H1 (cell line): ENCODE measurements at regions not wholly inside any gene's neighbourhood (a gene's known extent, or its start where the extent isn't known, plus 50 kb on each side); places are given as distances from the start of the nearest gene placed in this dataset.

Experiments used
- CTCF ChIA-PET: fragments of 300-600 bp; sonication (Branson Sonifier 250); formaldehyde crosslinking; loops from one replicate; lab custom pipeline; 2021; ENCODE audit not compliant: partially characterized antibody; lab: Charles Lee
- POLR2A ChIA-PET: fragments of 300-600 bp; sonication (Branson Sonifier 250); formaldehyde crosslinking; loops from one replicate; lab custom pipeline; 2021; ENCODE audit warnings: inconsistent platforms; ENCODE audit not compliant: partially characterized antibody; lab: Charles Lee
- DNase-seq, 2 experiments: peaks; one replicate each; pipeline versions ENCODE4 v3.0.0 to v3.0.0-alpha.2; 2010 to 2022; ENCODE audit warnings: low spot score in 2 of 2, low read depth in 1 of 2, mixed read lengths in 1 of 2
- FAIRE-seq: peaks from 2 replicates; lab custom pipeline; 2011; peaks lifted over from hg19 to GRCh38; lab: Jason Lieb, UNC
- H2AFZ ChIP-seq: 2 replicates; pipeline ENCODE4 v1.8.1; 2012; ENCODE audit warnings: low read length, inconsistent platforms
- H2AK5ac ChIP-seq: 2 replicates; pipeline ENCODE4 v1.6.1; 2013; ENCODE audit warnings: low read depth, low read length
- H2BK120ac ChIP-seq: replicated peaks from 2 replicates; pipeline ENCODE3; 2013; ENCODE audit warnings: low read depth, low read length, inconsistent platforms
- H2BK12ac ChIP-seq: 2 replicates; pipeline ENCODE4 v1.6.1; 2013; ENCODE audit warnings: low read depth, low read length
- H2BK15ac ChIP-seq: 2 replicates; pipeline ENCODE4 v1.6.1; 2013; ENCODE audit warnings: low read length
- H2BK20ac ChIP-seq: 2 replicates; pipeline ENCODE4 v1.6.1; 2013; ENCODE audit warnings: low read length
- H2BK5ac ChIP-seq: 2 replicates; pipeline ENCODE4 v1.6.1; 2013; ENCODE audit warnings: low read depth, low read length
- H3K14ac ChIP-seq: 2 replicates; pipeline ENCODE4 v1.6.1; 2013; ENCODE audit warnings: inconsistent platforms; ENCODE audit not compliant: insufficient read length
- H3K18ac ChIP-seq: 2 replicates; pipeline ENCODE4 v1.6.1; 2013; ENCODE audit warnings: low read length; ENCODE audit errors: extremely low read depth
- H3K23ac ChIP-seq: 2 replicates; pipeline ENCODE4 v1.6.1; 2013; ENCODE audit warnings: inconsistent platforms; ENCODE audit not compliant: insufficient read length
- H3K23me2 ChIP-seq: 2 replicates; pipeline ENCODE4 v1.6.1; 2013; ENCODE audit warnings: low read depth, low read length
- H3K27ac ChIP-seq: 2 replicates; pipeline ENCODE4 v1.6.1; 2011; ENCODE audit warnings: low read depth, low read length, inconsistent platforms
- H3K27me3 ChIP-seq, 4 experiments: replicated peaks in 1 of 4; 1 replicate in 1 of 4; 2 replicates in 3 of 4; pipeline versions ENCODE4 v1.6.1 to v1.8.1; 2011 to 2013; ENCODE audit warnings: low read length in 3 of 4, mild to moderate bottlenecking in 3 of 4, inconsistent platforms in 2 of 4, mixed read lengths in 2 of 4, moderate library complexity in 1 of 4; ENCODE audit not compliant: control insufficient read depth in 3 of 4, insufficient read depth in 3 of 4; ENCODE audit errors: extremely low read depth in 1 of 4
- H3K36me3 ChIP-seq, 4 experiments: 2 replicates each; pipeline versions ENCODE4 v1.6.1 to v1.8.1; 2011 to 2013; ENCODE audit warnings: mild to moderate bottlenecking in 4 of 4, low read length in 3 of 4, moderate library complexity in 2 of 4, control low read depth in 1 of 4, inconsistent platforms in 1 of 4; ENCODE audit not compliant: insufficient read depth in 4 of 4, control insufficient read depth in 2 of 4
- H3K4ac ChIP-seq: replicated peaks from 2 replicates; pipeline ENCODE3; 2013; ENCODE audit warnings: low read length, low read depth, mixed read lengths, inconsistent platforms; ENCODE audit not compliant: insufficient read length
- H3K4me1 ChIP-seq, 4 experiments: replicated peaks in 1 of 4; 1 replicate in 1 of 4; 2 replicates in 3 of 4; pipeline versions ENCODE4 v1.6.1 to v1.8.1; 2011 to 2013; ENCODE audit warnings: low read length in 3 of 4, inconsistent platforms in 2 of 4, mixed read lengths in 1 of 4; ENCODE audit not compliant: insufficient read depth in 4 of 4, control insufficient read depth in 3 of 4
- H3K4me2 ChIP-seq, 2 experiments: 2 replicates each; pipeline versions ENCODE4 v1.6.1 to v1.8.1; 2011 to 2013; ENCODE audit warnings: low read depth in 2 of 2, low read length in 2 of 2, control low read depth in 1 of 2, inconsistent platforms in 1 of 2, mild to moderate bottlenecking in 1 of 2; ENCODE audit not compliant: insufficient read depth in 1 of 2
- H3K4me3 ChIP-seq, 4 experiments: fragments of 200-600, 300-600 bp in 1 of 4; sonication (generic), shearing (Covaris generic), sonication (Bioruptor Twin) in 1 of 4; 2 replicates each; pipeline versions ENCODE4 v1.5.1 to v1.8.1; 2011 to 2016; ENCODE audit warnings: low read length in 4 of 4, low read depth in 3 of 4, control low read depth in 2 of 4, inconsistent platforms in 2 of 4, mild to moderate bottlenecking in 2 of 4, mixed read lengths in 1 of 4, moderate library complexity in 1 of 4; ENCODE audit not compliant: insufficient read depth in 2 of 4; ENCODE audit errors: extremely low read depth in 1 of 4
- H3K56ac ChIP-seq: replicated peaks from 2 replicates; pipeline ENCODE3; 2013; ENCODE audit warnings: low read depth, mild to moderate bottlenecking, mixed read lengths, low read length, inconsistent platforms; ENCODE audit not compliant: insufficient read length
- H3K79me1 ChIP-seq: 2 replicates; pipeline ENCODE4 v1.6.1; 2013; ENCODE audit warnings: low read depth, low read length, control low read depth
- H3K79me2 ChIP-seq, 2 experiments: 2 replicates each; pipeline versions ENCODE4 v1.6.1 to v1.8.1; 2012 to 2013; ENCODE audit warnings: low read length in 2 of 2, mild to moderate bottlenecking in 2 of 2, inconsistent platforms in 1 of 2; ENCODE audit not compliant: insufficient read depth in 2 of 2, control insufficient read depth in 1 of 2
- H3K9ac ChIP-seq, 4 experiments: replicated peaks in 1 of 4; 1 replicate in 1 of 4; 2 replicates in 3 of 4; pipeline versions ENCODE4 v1.6.1 to v1.8.1; 2011 to 2013; ENCODE audit warnings: low read depth in 3 of 4, low read length in 3 of 4, control low read depth in 2 of 4, mild to moderate bottlenecking in 2 of 4, moderate library complexity in 2 of 4, inconsistent platforms in 1 of 4; ENCODE audit errors: extremely low read depth in 1 of 4
- H3K9me3 ChIP-seq, 2 experiments: 2 replicates each; pipeline versions ENCODE4 v1.6.1 to v1.8.1; 2012 to 2013; ENCODE audit warnings: mild to moderate bottlenecking in 2 of 2, moderate library complexity in 2 of 2, control low read depth in 1 of 2, inconsistent platforms in 1 of 2, low read depth in 1 of 2, low read length in 1 of 2, mixed read lengths in 1 of 2; ENCODE audit not compliant: insufficient read depth in 2 of 2
- H4K20me1 ChIP-seq, 2 experiments: replicated peaks in 1 of 2; 2 replicates each; pipeline versions ENCODE3 to v1.8.1; 2011 to 2013; ENCODE audit warnings: inconsistent platforms in 2 of 2, low read length in 2 of 2, mild to moderate bottlenecking in 1 of 2; ENCODE audit not compliant: insufficient read depth in 2 of 2, control insufficient read depth in 1 of 2
- H4K5ac ChIP-seq: 2 replicates; pipeline ENCODE4 v1.6.1; 2013; ENCODE audit warnings: low read length, low read depth, mixed read lengths, inconsistent platforms; ENCODE audit not compliant: insufficient read length
- H4K8ac ChIP-seq: 2 replicates; pipeline ENCODE4 v1.8.0; 2013; ENCODE audit warnings: mild to moderate bottlenecking, moderate library complexity, low read length, inconsistent platforms; ENCODE audit not compliant: insufficient read depth; ENCODE audit errors: extremely low read depth
- H4K91ac ChIP-seq: replicated peaks from 2 replicates; pipeline ENCODE3; 2013; ENCODE audit warnings: low read length, mixed read lengths, inconsistent platforms; ENCODE audit not compliant: insufficient read length
- CHD2 ChIP-seq: IDR thresholded peaks from 2 replicates; pipeline ENCODE4 v1.6.1; 2012; ENCODE audit warnings: low read length, improper control_type of control experiment
- KDM4A ChIP-seq: IDR thresholded peaks from one replicate; pipeline ENCODE4 v1.7.1; 2012; ENCODE audit warnings: low read depth, mild to moderate bottlenecking, moderate library complexity, low read length, inconsistent platforms; ENCODE audit not compliant: severe bottlenecking
- WGBS, 2 experiments: shearing (Covaris generic) in 1 of 2; methylation state at CpG; one replicate each; pipeline versions ENCODE4 v1.1.6 to v1.1.7; 2013 to 2015; ENCODE audit warnings: low lambda C conversion rate in 2 of 2, mixed read lengths in 2 of 2, inconsistent platforms in 1 of 2, low coverage in 1 of 2, missing lambda C conversion rate in 1 of 2; ENCODE audit not compliant: insufficient replicate concordance in 2 of 2, insufficient coverage in 1 of 2, insufficient read length in 1 of 2; ENCODE audit errors: extremely low coverage in 1 of 2, missing lambda C conversion rate in 1 of 2; 5-methylcytosine and 5-hydroxymethylcytosine counted together

GRCh38 chr11:103773537-103773936 is 262.9 kb upstream of the DDI1 start (continued):
- TF ChIP-seq CHD2: no peak

DNA sequence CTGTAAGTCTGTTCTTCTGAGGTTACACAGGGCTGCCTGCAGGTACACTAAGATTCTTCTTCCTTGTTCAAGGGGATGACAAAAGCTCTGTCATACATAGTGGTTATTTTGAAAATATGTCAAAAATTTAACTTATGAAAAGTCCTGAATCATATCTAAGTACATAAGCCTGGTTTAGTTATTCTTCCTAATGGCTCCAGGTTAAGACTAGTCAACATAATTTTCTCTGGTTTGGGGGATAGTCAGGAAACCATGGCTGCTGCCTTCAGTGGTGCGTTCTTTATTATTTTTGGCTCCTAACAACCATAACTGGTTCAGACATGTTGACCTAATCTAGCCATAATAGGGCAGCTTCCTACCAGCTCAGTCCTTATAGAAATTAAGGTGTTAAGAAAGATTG is 257.4 kb upstream of the DDI1 start:
- POLR2A ChIA-PET: no interaction called here
- H2AFZ ChIP-seq: no peak overlapping the region

More for the DNA sequence above, 257.4 kb upstream of the DDI1 start:
- Histone ChIP-seq H3K79me2 (no peaks in the 10 kb centered on the region), H3K4ac (no peak overlapping the region), H2BK12ac (no peak overlapping the region), H3K9ac (no peak overlapping the region), H3K79me1 (no peaks in the 10 kb centered on the region), H3K56ac (no peak overlapping the region), H4K5ac (no peak overlapping the region), H4K91ac (no peak overlapping the region), H3K14ac (no peak overlapping the region), H3K9me3 (no peaks in the 10 kb centered on the region), H3K23me2 (no peaks in the 10 kb centered on the region), H2BK15ac (no peak overlapping the region), H3K27ac (no peak overlapping the region), H4K20me1 (no peaks in the 10 kb centered on the region), H3K36me3 (no peaks in the 10 kb centered on the region), H3K4me2 (no peak overlapping the region), H3K4me3 (no peak overlapping the region), H3K27me3 (no peaks in the 10 kb centered on the region), H3K4me1 (peaks cover 0 to 2% (median 0%) of the 10 kb centered on the region in 4 experiments; a peak in 1 of 7 replicates), H3K18ac (no peak overlapping the region), H2AK5ac (no peak overlapping the region), H4K8ac (no peak overlapping the region), H2BK20ac (no peak overlapping the region), H3K23ac (no peak overlapping the region), H2BK5ac (no peak overlapping the region), H2BK120ac (no peak overlapping the region)
- no peak for TF ChIP-seq KDM4A
- 93% methylated on average over 1 of the region's 1 CpG; no CpG with 5 or more reads in 1 of the 2 experiments for WGBS, 2 experiments
- FAIRE-seq (no peak), DNase-seq (no peak)
- CTCF ChIA-PET: interaction anchor here (1.0 kb wide), 1 partner anchor 47 kb away, joined by 3 read pairs; no protein-coding TSS in a partner anchor
